ENCODE measurements at regions not wholly inside any gene's neighbourhood (a gene's known extent, or its start where the extent isn't known, plus 50 kb on each side); places are given as distances from the start of the nearest gene placed in this dataset.

DNA sequence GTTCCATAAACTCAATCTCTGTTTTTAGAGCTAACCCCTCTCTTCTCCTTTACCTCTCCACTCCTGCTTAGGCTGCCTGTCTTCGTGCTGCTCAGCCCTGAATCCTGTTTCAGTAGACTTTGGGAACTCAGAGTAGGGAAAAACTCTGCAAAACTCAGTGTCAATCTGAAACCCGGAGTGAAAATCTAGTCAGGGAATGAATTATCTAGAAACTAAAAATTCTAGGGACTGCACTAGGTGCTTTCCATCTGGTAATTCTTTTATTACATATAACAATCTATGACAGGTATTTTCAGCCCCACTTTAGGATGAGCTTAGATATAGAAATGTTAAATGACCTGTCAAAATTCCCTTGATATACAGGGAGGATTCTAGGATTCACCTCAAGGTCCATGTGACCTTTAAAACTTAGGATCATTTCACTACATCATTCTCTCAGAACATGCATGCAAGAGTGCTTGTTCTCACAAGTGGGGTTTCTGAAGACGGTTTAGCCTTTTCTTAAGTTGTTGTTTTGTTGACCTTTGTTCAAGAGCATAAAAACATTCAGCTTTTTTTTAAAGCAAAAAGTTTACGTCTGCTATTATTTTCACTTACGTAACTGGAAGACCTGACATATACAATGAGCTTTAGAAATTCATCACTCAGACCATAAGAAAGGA is 108.2 kb upstream of the MBNL1 start:
- ChIA-PET POLR2A (no interaction called here), CTCF (no interaction called here)
- no peaks in the 10 kb centered on the region for H3K36me3 Mint-ChIP-seq
- TF ChIP-seq GTF2I (CRISPR knock-in tag; conservative IDR thresholded peaks at IDR 0.05) (no peak), NFYB (CRISPR knock-in tag; conservative IDR thresholded peaks at IDR 0.05; ENCODE audit: low read depth) (no peak), MXD4 (CRISPR knock-in tag; IDR thresholded peaks at IDR 0.05; ENCODE audit: borderline replicate concordance) (no peak), IRF2 (CRISPR knock-in tag; IDR thresholded peaks at IDR 0.05; ENCODE audit: borderline replicate concordance, low read depth) (no peak), ZNF423 (CRISPR knock-in tag; IDR thresholded peaks at IDR 0.05) (no peak), TEAD4 (CRISPR knock-in tag; IDR thresholded peaks at IDR 0.05) (no peak), FOXP1 (CRISPR knock-in tag; IDR thresholded peaks at IDR 0.05; ENCODE audit: borderline replicate concordance) (no peak), FOXK1 (CRISPR knock-in tag; IDR thresholded peaks at IDR 0.05) (no peak), ATF6 (CRISPR knock-in tag; IDR thresholded peaks at IDR 0.05) (no peak), ZNF396 (CRISPR knock-in tag; IDR thresholded peaks at IDR 0.05; ENCODE audit: borderline replicate concordance) (no peak), SP1 (CRISPR knock-in tag; conservative IDR thresholded peaks at IDR 0.05) (no peak), ESRRA (CRISPR knock-in tag; IDR thresholded peaks at IDR 0.05; ENCODE audit: borderline replicate concordance) (no peak)
- TF ChIP-seq, protein P1, sequence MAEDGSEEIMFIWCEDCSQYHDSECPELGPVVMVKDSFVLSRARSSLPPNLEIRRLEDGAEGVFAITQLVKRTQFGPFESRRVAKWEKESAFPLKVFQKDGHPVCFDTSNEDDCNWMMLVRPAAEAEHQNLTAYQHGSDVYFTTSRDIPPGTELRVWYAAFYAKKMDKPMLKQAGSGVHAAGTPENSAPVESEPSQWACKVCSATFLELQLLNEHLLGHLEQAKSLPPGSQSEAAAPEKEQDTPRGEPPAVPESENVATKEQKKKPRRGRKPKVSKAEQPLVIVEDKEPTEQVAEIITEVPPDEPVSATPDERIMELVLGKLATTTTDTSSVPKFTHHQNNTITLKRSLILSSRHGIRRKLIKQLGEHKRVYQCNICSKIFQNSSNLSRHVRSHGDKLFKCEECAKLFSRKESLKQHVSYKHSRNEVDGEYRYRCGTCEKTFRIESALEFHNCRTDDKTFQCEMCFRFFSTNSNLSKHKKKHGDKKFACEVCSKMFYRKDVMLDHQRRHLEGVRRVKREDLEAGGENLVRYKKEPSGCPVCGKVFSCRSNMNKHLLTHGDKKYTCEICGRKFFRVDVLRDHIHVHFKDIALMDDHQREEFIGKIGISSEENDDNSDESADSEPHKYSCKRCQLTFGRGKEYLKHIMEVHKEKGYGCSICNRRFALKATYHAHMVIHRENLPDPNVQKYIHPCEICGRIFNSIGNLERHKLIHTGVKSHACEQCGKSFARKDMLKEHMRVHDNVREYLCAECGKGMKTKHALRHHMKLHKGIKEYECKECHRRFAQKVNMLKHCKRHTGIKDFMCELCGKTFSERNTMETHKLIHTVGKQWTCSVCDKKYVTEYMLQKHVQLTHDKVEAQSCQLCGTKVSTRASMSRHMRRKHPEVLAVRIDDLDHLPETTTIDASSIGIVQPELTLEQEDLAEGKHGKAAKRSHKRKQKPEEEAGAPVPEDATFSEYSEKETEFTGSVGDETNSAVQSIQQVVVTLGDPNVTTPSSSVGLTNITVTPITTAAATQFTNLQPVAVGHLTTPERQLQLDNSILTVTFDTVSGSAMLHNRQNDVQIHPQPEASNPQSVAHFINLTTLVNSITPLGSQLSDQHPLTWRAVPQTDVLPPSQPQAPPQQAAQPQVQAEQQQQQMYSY (CRISPR knock-in tag; IDR thresholded peaks at IDR 0.05) = no peak
- TF ChIP-seq, protein P2, sequence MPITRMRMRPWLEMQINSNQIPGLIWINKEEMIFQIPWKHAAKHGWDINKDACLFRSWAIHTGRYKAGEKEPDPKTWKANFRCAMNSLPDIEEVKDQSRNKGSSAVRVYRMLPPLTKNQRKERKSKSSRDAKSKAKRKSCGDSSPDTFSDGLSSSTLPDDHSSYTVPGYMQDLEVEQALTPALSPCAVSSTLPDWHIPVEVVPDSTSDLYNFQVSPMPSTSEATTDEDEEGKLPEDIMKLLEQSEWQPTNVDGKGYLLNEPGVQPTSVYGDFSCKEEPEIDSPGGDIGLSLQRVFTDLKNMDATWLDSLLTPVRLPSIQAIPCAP (CRISPR knock-in tag; IDR thresholded peaks at IDR 0.05) = no peak
- ATAC-seq = no peak
- DNase-seq (ENCODE audit: low spot score) = no peak
- peak overlapping the region; percentile 74; the same call in 1 of the 2 replicates for H3K27ac Mint-ChIP-seq
- H3K27me3 Mint-ChIP-seq (ENCODE audit: low read depth) = no peaks in the 10 kb centered on the region
- no peak overlapping the region for H3K4me3 Mint-ChIP-seq
- H3K9me3 Mint-ChIP-seq = peaks cover 5% of the 10 kb centered on the region; the same call in 1 of the 2 replicates
- H3K4me1 Mint-ChIP-seq = no peaks in the 10 kb centered on the region

DNA sequence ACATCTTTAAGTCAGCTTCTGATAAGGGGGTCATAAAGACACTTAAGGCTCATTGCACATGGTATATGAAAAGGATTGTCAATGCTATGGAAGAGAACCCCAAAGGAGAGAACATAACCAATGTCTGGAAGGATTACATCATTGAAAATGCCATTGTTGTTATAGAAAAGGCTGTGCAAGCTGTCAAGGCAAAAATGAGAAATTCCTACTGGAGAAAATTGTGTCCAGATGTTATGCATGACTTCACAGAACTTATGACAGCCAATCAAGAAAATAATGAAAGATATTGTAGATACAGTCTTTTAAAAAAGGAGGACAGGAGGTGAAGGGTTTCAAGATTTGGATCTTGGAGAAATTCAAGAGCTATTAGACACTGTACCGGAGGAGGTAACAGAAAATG is 96.3 kb upstream of the MBNL1 start:
- H3K27ac Mint-ChIP-seq = no peak overlapping the region
- H3K27me3 Mint-ChIP-seq (ENCODE audit: low read depth) = no peaks in the 10 kb centered on the region
- DNase-seq (ENCODE audit: low spot score) (no peak), ATAC-seq (no peak)
- ChIA-PET CTCF (interaction anchor here (2.1 kb wide), 1 partner anchor 11 kb away, joined by 5 read pairs; no protein-coding TSS in a partner anchor), POLR2A (interaction anchor here (0.7 kb wide), 1 partner anchor 97 kb away, joined by 3 read pairs; the partner anchor contains the start of gene MBNL1)
- H3K36me3 Mint-ChIP-seq = no peaks in the 10 kb centered on the region
- no peaks in the 10 kb centered on the region for H3K9me3 Mint-ChIP-seq
- H3K4me1 Mint-ChIP-seq = no peaks in the 10 kb centered on the region
- H3K4me3 Mint-ChIP-seq = no peak overlapping the region
- TF ChIP-seq KAT7 (CRISPR knock-in tag; IDR thresholded peaks at IDR 0.05; ENCODE audit: borderline replicate concordance) (no peak), MYBL2 (CRISPR knock-in tag; IDR thresholded peaks at IDR 0.05) (no peak), ERG (CRISPR knock-in tag; IDR thresholded peaks at IDR 0.05) (no peak), PRRX2 (CRISPR knock-in tag; IDR thresholded peaks at IDR 0.05) (no peak), TEAD1 (CRISPR knock-in tag; IDR thresholded peaks at IDR 0.05) (no peak), OVOL2 (CRISPR knock-in tag; IDR thresholded peaks at IDR 0.05; ENCODE audit: borderline replicate concordance) (no peak), ZNF671 (CRISPR knock-in tag; IDR thresholded peaks at IDR 0.05) (no peak), ATF6 (CRISPR knock-in tag; IDR thresholded peaks at IDR 0.05) (no peak), EMX1 (CRISPR knock-in tag; IDR thresholded peaks at IDR 0.05) (no peak), TP53 (CRISPR knock-in tag; IDR thresholded peaks at IDR 0.05) (no peak)
- TF ChIP-seq, protein P1 (CRISPR knock-in tag; IDR thresholded peaks at IDR 0.05) = no peak
